H1 (cell line): ENCODE measurements at regions not wholly inside any gene's neighbourhood (a gene's known extent, or its start where the extent isn't known, plus 50 kb on each side); places are given as distances from the start of the nearest gene placed in this dataset.

ENCODE experiments used
- BCL11A ChIP-seq, 2 experiments: IDR thresholded peaks; one replicate each; pipeline ENCODE4 v1.6.1; 2011; ENCODE audit warnings: low read depth in 2 of 2, low read length in 2 of 2, mild to moderate bottlenecking in 2 of 2
- CHD7 ChIP-seq: fragments of 300-600 bp; sonication (generic); IDR thresholded peaks from 2 replicates; pipeline ENCODE4 v1.7.1; 2012; ENCODE audit warnings: low read length, moderate library complexity, mild to moderate bottlenecking, inconsistent platforms; ENCODE audit not compliant: insufficient replicate concordance

GRCh38 chr10:91123261-91123660, 97.2 kb upstream of the PCGF5 start (continued):
- TF ChIP-seq CHD7 (no peak), BCL11A (IDR thresholded peaks at IDR 0.05; ENCODE audit: low read depth in 2 of 2, low read length in 2 of 2) (no peak)
